OCI-LY1 (cell line): ENCODE measurements at regions not wholly inside any gene's neighbourhood (a gene's known extent, or its start where the extent isn't known, plus 50 kb on each side); places are given as distances from the start of the nearest gene placed in this dataset.

ENCODE experiments used
- EZH2 ChIP-seq: fragments of 200-600 bp; sonication (generic), shearing (Covaris generic); IDR thresholded peaks from 2 replicates; pipeline ENCODE4 v1.8.0; 2017; ENCODE audit warnings: borderline replicate concordance, mixed run types, mild to moderate bottlenecking, antibody characterized with exemption, low read length, moderate library complexity, mixed read lengths
- TF ChIP-seq, protein P1 (sequence below): fragments of 200-600 bp; sonication (generic), shearing (Covaris generic); IDR thresholded peaks from 2 replicates; pipeline ENCODE4 v1.5.1; 2017; ENCODE audit warnings: mild to moderate bottlenecking, antibody characterized with exemption, low read length, moderate library complexity, mixed read lengths

DNA sequence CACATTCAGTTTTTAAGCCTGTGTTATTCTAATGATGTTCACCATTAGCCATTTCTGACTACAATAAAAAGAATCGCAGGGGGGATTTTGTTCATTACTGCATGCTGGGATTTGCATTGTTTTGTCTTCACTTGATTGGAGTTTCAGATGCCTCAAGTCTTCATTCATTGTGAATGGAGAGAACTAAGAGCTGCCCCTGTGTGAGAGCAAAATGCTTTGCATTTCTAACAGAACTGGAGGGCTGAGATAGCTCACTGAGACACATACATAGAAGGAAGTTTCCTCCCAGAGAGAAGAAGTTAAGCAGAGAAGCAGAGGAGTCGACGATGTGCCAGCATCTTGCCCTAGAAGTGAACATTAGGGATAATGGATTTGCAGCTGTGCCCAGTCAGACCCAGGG, 113.5 kb upstream of the GATB start:
- TF ChIP-seq, protein P1, sequence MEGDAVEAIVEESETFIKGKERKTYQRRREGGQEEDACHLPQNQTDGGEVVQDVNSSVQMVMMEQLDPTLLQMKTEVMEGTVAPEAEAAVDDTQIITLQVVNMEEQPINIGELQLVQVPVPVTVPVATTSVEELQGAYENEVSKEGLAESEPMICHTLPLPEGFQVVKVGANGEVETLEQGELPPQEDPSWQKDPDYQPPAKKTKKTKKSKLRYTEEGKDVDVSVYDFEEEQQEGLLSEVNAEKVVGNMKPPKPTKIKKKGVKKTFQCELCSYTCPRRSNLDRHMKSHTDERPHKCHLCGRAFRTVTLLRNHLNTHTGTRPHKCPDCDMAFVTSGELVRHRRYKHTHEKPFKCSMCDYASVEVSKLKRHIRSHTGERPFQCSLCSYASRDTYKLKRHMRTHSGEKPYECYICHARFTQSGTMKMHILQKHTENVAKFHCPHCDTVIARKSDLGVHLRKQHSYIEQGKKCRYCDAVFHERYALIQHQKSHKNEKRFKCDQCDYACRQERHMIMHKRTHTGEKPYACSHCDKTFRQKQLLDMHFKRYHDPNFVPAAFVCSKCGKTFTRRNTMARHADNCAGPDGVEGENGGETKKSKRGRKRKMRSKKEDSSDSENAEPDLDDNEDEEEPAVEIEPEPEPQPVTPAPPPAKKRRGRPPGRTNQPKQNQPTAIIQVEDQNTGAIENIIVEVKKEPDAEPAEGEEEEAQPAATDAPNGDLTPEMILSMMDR: no peak
- TF ChIP-seq EZH2: no peak
